AG09309 (cell line): ENCODE measurements at regions not wholly inside any gene's neighbourhood (a gene's known extent, or its start where the extent isn't known, plus 50 kb on each side); places are given as distances from the start of the nearest gene placed in this dataset.

Experiments used
- DNase-seq: peaks from one replicate; pipeline ENCODE4 v3.0.0-alpha.2; 2010; ENCODE audit warnings: low read depth
- H3K4me3 ChIP-seq: 2 replicates; pipeline ENCODE4 v1.5.1; 2011; ENCODE audit warnings: mild to moderate bottlenecking, low read depth, low read length, moderate library complexity; ENCODE audit not compliant: control insufficient read depth
- CTCF ChIP-seq: IDR thresholded peaks from 2 replicates; pipeline ENCODE4 v1.5.1; 2011; ENCODE audit warnings: mild to moderate bottlenecking, low read depth, low read length, inconsistent platforms; ENCODE audit not compliant: insufficient read depth, control insufficient read depth; ENCODE audit errors: missing control alignments

GRCh38 chr14:51535443-51536044 is 116.2 kb upstream of the FRMD6 start:
- no peak for DNase-seq
- no peak for TF ChIP-seq CTCF

GRCh38 chr14:51538973-51539372 is 112.7 kb upstream of the FRMD6 start:
- TF ChIP-seq CTCF, result no peak

More at GRCh38 chr14:51535443-51536044, 116.2 kb upstream of the FRMD6 start:
- H3K4me3 ChIP-seq, result no peak overlapping the region

GRCh38 chr14:51539571-51540037 is 112.1 kb upstream of the FRMD6 start:
- no peak for TF ChIP-seq CTCF
- peak; percentile 41 for DNase-seq
- no peak overlapping the region for H3K4me3 ChIP-seq

More at GRCh38 chr14:51538973-51539372, 112.7 kb upstream of the FRMD6 start:
- DNase-seq, result no peak
- no peak overlapping the region for H3K4me3 ChIP-seq

GRCh38 chr14:51540364-51540763 is 111.3 kb upstream of the FRMD6 start:
- H3K4me3 ChIP-seq, result no peak overlapping the region
- DNase-seq, result peak; percentile 52
- TF ChIP-seq CTCF, result no peak

- no peak overlapping the region for H3K4me3 ChIP-seq
- no peak for DNase-seq
- TF ChIP-seq CTCF, result no peak
These were observed 107.2 kb upstream of the FRMD6 start for GRCh38 chr14:51544471-51544870.

GRCh38 chr14:51544901-51545300 is 106.8 kb upstream of the FRMD6 start:
- H3K4me3 ChIP-seq, result no peak overlapping the region
- DNase-seq, result no peak
- TF ChIP-seq CTCF, result no peak
